Coronary artery (tissue), 2 donors: ENCODE measurements at regions not wholly inside any gene's neighbourhood (a gene's known extent, or its start where the extent isn't known, plus 50 kb on each side); places are given as distances from the start of the nearest gene placed in this dataset.

Experiments
- DNase-seq: peaks from one replicate; pipeline ENCODE4 v3.0.0-alpha.2; 2017; ENCODE audit warnings: low spot score
- H3K27ac ChIP-seq, 2 donors: fragments of 200-600 bp; sonication (generic); one replicate each; pipeline ENCODE4 v1.5.1; 2016 to 2019
- H3K4me3 ChIP-seq: fragments of 200-600 bp; sonication (generic); 2 replicates; pipeline ENCODE4 v1.5.1; 2016; ENCODE audit warnings: mild to moderate bottlenecking, moderate library complexity
- CTCF ChIP-seq: fragments of 200-600 bp; sonication (generic); IDR thresholded peaks from one replicate; pipeline ENCODE4 v1.5.1; 2019; ENCODE audit warnings: antibody characterized with exemption

- Histone ChIP-seq H3K27ac (no peak overlapping the region), H3K4me3 (no peak overlapping the region)
- DNase-seq = no peak
- TF ChIP-seq CTCF = no peak
Observed at GRCh38 chr6:54465649-54466300, 157.5 kb downstream of the TINAG start.

DNA sequence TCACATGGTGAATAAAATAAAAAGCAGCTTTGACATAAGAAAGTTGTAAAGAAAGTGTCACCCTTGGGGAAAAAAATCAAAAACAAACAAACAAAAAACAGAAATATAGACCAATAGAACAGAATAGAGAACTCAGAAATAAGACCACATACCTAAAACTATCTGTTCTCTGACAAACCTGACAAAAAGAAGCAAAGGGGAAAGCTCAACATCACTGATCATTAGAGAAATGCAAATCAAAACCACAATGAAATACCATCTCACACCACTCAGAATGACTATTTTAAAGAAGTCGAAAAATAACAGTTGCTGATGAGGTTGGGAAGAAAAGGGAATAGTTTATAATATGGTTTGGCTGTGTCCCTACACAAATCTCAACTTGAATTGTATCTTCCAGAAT is 159.1 kb downstream of the TINAG start:
- Histone ChIP-seq H3K27ac (no peak overlapping the region), H3K4me3 (no peak overlapping the region)
- TF ChIP-seq CTCF = no peak
- no peak for DNase-seq

GRCh38 chr6:54473328-54473727 is 165.1 kb downstream of the TINAG start:
- no peak for TF ChIP-seq CTCF
- no peak overlapping the region for H3K4me3 ChIP-seq
- no peak for DNase-seq

GRCh38 chr6:54474898-54475297 is 166.7 kb downstream of the TINAG start:
- H3K4me3 ChIP-seq = no peak overlapping the region
- TF ChIP-seq CTCF = no peak
- no peak overlapping the region for H3K27ac ChIP-seq
- DNase-seq = no peak

More at GRCh38 chr6:54473328-54473727, 165.1 kb downstream of the TINAG start:
- H3K27ac ChIP-seq = no peak overlapping the region

DNA sequence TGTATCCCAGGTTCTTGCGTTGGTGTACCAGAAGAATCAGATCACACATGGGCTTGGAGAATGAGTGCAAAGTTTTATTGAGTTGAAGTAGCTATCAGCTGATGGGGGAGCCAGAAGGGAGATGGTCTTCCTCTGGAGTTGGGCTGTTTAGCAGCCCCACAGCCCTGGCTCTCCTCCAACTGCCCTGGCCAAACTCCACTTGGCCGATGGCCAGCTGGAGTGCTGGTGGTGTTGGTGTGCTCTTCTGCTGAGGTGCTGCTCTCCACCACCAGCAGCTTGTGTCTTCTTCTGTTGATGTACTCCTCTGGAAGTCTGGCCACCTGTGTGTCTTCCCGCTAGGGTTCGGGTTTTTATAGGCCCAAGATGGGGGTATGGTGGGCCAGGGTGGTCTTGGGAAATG is 172.8 kb downstream of the TINAG start:
- TF ChIP-seq CTCF = no peak
- no peak for DNase-seq
- Histone ChIP-seq H3K4me3 (no peak overlapping the region), H3K27ac (no peak overlapping the region)

GRCh38 chr6:54491431-54491830 is 183.2 kb downstream of the TINAG start:
- Histone ChIP-seq H3K4me3 (no peak overlapping the region), H3K27ac (no peak overlapping the region)
- DNase-seq = no peak
- TF ChIP-seq CTCF = no peak

- TF ChIP-seq CTCF = no peak
- Histone ChIP-seq H3K27ac (no peak overlapping the region), H3K4me3 (no peak overlapping the region)
- DNase-seq = no peak
Observed at GRCh38 chr6:54493138-54493537, 184.9 kb downstream of the TINAG start.
